NCI-H2196 treated with DMSO at 0.1 percent for 48 hours (cell line): ENCODE measurements at regions not wholly inside any gene's neighbourhood (a gene's known extent, or its start where the extent isn't known, plus 50 kb on each side); places are given as distances from the start of the nearest gene placed in this dataset.

Source experiments
- DNase-seq: peaks from one replicate; lab custom pipeline; 2025; ENCODE audit not compliant: unreplicated experiment; lab: John Stamatoyannopoulos, UW

- no peak for DNase-seq
These were observed 65.8 kb downstream of the ETAA1 start for GRCh38 chr2:67462738-67463496.

GRCh38 chr2:67463810-67464209, 66.7 kb downstream of the ETAA1 start:
- no peak for DNase-seq

DNA sequence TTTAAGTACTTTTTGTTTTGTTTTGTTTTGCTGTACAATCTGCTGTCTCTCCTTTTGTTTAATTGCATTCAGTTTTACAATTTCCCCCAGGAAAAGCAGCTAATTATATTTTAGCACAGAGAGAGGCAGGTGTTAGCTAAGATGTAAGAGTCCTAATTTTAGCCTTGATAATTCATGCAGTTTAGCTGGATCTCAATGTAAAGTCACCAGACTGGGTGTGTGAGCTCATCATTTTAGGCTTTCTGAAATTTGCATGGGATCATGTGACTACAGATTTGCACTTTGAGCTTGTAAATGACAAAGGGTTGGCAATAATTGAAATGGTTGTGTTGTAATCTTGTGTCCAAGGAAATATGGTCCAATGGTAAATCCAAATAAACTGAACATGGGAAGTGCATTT, 68.5 kb downstream of the ETAA1 start:
- no peak for DNase-seq

DNA sequence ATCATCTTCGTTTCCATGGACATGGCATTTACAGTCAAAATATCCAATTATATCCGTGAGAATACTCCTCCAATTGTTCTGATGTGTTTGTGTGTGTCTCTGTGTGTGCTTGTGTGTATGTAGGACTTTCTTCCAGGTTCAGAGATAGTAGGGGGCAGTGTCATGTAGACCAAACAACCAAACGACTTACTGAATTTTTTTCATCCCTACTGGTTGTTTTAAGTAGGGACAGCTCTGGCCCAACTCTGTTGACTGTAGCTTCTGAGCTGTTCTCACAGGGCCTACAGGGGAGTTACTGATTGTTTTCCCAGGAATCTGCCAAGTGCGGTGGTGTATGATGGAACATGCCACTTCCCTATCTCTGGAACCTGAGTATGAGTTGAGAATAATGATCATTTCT, 69.6 kb downstream of the ETAA1 start:
- no peak for DNase-seq

GRCh38 chr2:67471681-67472080, 74.5 kb downstream of the ETAA1 start:
- no peak for DNase-seq

GRCh38 chr2:67476809-67477790, 80.0 kb downstream of the ETAA1 start:
- no peak for DNase-seq

DNA sequence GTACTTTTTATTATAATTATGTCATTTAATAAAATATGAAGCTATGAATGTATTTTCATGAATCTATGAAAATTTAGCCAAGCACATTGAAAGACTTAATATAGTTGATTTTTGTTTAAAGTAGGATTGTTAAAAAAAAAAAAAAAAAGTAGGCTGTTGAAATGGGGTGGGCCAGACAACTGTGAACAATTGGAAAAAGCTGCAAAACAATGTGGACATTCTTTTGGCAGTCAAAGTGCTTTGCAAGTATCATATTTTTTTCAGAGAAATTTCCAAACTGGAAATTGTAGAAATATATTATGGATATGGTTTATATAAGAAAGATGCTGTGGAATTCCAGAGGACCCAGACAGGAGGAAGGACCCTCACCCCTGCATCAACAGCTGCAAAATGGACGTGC, 82.1 kb downstream of the ETAA1 start:
- no peak for DNase-seq

DNA sequence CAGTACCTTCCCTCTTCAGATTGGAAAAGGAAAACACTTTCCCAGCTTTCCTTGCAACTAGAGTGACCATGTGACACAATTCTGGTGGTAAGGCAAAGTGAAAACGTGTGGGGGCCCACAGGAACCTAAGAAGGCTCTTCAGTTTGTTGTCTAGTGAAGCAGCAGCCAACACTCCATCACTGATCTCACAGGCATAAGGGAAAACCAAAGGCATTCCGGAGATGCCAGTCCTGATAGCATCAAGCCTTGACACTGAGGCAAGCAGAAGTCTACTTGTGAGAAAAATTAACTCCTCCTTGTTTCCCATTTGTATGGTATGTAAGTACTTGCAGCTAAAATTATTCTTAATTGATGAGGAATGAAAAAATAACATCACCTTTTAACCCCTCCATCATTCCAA, 88.3 kb downstream of the ETAA1 start:
- DNase-seq = no peak

DNA sequence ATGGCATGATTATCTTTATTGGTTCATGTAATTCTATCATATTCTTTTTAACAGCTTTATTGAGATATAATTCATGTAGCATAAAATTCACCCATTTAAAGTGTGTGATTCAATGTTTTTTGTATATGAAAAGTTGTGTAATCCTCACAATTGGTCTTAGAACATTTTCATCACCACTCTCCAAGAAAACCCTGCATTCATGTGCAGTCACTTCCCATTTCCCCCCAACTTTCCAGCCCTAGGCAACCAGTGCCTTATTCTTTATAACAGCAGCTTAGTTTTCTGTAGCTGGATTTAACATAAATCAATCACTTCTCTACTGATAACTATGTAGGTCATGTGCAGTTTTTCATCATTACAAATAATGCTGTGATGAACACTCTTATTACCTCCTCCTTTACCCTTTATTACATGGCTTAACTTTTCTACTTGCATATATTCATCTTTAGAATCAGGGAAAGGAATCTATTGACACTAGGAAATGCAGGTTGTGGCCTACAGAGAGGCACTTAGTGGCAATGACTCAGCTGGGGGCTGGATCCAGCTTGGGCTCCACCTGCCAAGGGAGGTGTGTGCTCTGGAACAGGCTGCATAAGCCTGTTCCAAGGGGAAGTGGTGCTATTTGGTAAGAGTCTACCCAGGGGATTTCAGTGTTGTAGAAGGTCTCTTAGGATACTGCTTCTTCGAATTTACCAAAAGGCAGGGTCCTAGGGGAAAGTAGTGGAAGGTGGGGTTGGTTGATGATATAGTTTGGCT, 89.1 kb downstream of the ETAA1 start:
- no peak for DNase-seq

- no peak for DNase-seq
These were observed 90.9 kb downstream of the ETAA1 start for GRCh38 chr2:67487993-67488392.

- no peak for DNase-seq
These were observed 92.3 kb downstream of the ETAA1 start for GRCh38 chr2:67489396-67489795.

DNA sequence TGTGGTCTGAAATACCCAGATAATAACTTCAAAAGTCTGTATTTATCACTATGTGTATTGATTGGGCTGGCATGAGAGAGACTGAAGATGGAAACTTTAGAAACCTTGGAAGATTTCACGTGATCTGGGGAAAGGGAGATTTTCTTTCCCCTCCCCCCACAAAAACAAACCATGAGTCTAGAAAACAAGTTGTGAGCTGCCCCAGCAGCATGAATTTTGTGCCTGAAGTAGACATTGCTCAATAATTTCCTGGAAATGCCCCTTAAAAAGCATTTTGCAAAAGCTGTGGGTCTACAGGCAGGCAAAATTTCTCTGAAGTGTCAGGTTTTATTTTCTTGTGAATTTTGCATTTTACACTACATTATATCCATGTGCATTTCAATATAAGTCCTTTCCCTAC, 101.8 kb downstream of the ETAA1 start:
- DNase-seq = no peak

- no peak for DNase-seq
These were observed 102.9 kb downstream of the ETAA1 start for GRCh38 chr2:67499989-67500388.

GRCh38 chr2:67500541-67500940, 103.4 kb downstream of the ETAA1 start:
- no peak for DNase-seq

DNA sequence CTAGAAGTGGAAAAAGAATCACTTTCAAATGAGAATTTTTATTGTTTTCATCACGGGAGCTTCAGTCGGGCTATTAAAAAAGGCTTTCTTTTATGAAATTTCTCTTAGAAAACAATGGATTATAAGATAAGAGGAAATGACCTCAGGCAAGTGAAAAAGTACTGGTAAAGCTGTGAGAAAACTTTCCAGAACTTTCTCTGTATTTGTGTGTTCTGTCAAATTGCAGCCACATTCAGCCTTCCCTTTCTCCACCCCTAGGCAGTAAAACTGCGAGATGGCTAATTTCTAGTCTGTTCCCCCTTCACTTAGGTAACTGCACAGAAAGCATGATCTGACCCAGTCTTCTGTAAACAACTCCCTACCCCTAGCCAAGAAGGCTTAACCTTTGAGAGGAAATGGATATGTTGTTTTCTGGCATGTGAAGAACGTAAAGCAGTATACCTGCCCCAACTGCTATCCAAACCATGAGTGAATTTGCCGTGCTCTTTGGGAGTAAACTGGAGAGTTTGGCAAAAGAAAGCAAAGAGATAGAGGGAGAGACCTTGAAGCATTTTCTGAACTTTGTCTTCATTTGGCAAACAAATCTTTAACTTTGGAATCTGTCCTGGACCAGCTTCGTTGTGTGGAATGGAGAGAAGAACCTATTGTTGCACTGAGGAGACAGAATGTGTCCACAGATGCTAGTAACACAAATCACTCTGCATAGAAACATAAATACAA, 105.4 kb downstream of the ETAA1 start:
- no peak for DNase-seq

- no peak for DNase-seq
These were observed 106.1 kb downstream of the ETAA1 start for GRCh38 chr2:67503066-67503795.

- DNase-seq = no peak
These were observed 113.6 kb downstream of the ETAA1 start for GRCh38 chr2:67510745-67511144.

DNA sequence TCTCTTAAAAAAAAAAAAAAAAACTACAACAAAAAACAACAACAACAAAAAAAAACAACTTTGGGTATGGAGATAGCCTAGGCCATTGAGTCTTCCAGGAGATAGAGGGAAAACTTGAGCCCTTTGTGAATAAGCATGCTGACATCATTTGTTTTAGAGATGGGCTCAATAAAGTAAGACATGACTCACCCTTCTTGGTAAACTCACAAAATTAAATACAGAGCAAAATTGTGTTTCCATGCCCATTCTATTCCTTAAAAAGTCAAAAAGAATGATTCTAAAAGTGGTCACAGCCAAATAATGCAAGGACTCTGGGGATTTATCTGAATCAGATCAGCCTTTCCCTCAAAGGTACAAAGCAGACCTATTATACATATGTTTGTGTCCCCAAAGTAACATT, 117.4 kb downstream of the ETAA1 start:
- no peak for DNase-seq

- no peak for DNase-seq
These were observed 117.9 kb downstream of the ETAA1 start for GRCh38 chr2:67515056-67515455.

- DNase-seq = no peak
These were observed 118.4 kb downstream of the ETAA1 start for GRCh38 chr2:67515538-67515937.
